ENCODE measurements at regions not wholly inside any gene's neighbourhood (a gene's known extent, or its start where the extent isn't known, plus 50 kb on each side); places are given as distances from the start of the nearest gene placed in this dataset.

GRCh38 chr18:61064911-61065310, 268.3 kb upstream of the CDH20 start:
- H3K4me3 Mint-ChIP-seq = no peak overlapping the region
- no peak overlapping the region for H3K4me2 ChIP-seq (replicated peaks; ENCODE audit: extremely low read depth, low read length, poor library complexity, severe bottlenecking)
- no peaks in the 10 kb centered on the region for H3K9me3 ChIP-seq (replicated peaks in 1 of 2; ENCODE audit: control insufficient read depth in 1 of 2, insufficient read depth in 1 of 2, low read length in 2 of 2)
- TF ChIP-seq, protein P1, sequence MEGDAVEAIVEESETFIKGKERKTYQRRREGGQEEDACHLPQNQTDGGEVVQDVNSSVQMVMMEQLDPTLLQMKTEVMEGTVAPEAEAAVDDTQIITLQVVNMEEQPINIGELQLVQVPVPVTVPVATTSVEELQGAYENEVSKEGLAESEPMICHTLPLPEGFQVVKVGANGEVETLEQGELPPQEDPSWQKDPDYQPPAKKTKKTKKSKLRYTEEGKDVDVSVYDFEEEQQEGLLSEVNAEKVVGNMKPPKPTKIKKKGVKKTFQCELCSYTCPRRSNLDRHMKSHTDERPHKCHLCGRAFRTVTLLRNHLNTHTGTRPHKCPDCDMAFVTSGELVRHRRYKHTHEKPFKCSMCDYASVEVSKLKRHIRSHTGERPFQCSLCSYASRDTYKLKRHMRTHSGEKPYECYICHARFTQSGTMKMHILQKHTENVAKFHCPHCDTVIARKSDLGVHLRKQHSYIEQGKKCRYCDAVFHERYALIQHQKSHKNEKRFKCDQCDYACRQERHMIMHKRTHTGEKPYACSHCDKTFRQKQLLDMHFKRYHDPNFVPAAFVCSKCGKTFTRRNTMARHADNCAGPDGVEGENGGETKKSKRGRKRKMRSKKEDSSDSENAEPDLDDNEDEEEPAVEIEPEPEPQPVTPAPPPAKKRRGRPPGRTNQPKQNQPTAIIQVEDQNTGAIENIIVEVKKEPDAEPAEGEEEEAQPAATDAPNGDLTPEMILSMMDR (IDR thresholded peaks at IDR 0.05) = no peak
- no peak for DNase-seq
- H3K79me2 ChIP-seq (ENCODE audit: insufficient read depth, low read length) = no peaks in the 10 kb centered on the region
- no peak overlapping the region for H3K27ac Mint-ChIP-seq
- H3K4me1 Mint-ChIP-seq = no peaks in the 10 kb centered on the region
- no peaks in the 10 kb centered on the region for H3K27me3 Mint-ChIP-seq (ENCODE audit: low read depth in 3 of 3)
- no peaks in the 10 kb centered on the region for H3K36me3 ChIP-seq (replicated peaks in 1 of 2; ENCODE audit: control insufficient read depth in 1 of 2, insufficient read depth in 2 of 2, low read length in 2 of 2)
- H2AFZ ChIP-seq (ENCODE audit: insufficient read depth, low read depth, low read length, poor library complexity, severe bottlenecking) = no peak overlapping the region
- H3K9me3 Mint-ChIP-seq = peaks cover 0 to 3% (median 0%) of the 10 kb centered on the region in 7 donors
- no peaks in the 10 kb centered on the region for H3K4me1 ChIP-seq (ENCODE audit: control insufficient read depth in 1 of 2, insufficient read depth in 2 of 2, low read length in 2 of 2)
- H3K36me3 Mint-ChIP-seq = no peaks in the 10 kb centered on the region
- intact Hi-C loops (cut with micrococcal nuclease) = no loop called here
- H3K9ac ChIP-seq (ENCODE audit: insufficient read depth, low read length, poor library complexity, severe bottlenecking) = no peak overlapping the region
- H3K4me3 ChIP-seq (replicated peaks in 1 of 3; ENCODE audit: low read depth in 2 of 3, low read length in 3 of 3) = no peak overlapping the region
- no peak overlapping the region for H3K27ac ChIP-seq (ENCODE audit: low read depth in 1 of 2, low read length in 2 of 2)
- no peaks in the 10 kb centered on the region for H4K20me1 ChIP-seq (ENCODE audit: insufficient read depth, low read length)
- no peaks in the 10 kb centered on the region for H3K27me3 ChIP-seq (ENCODE audit: control insufficient read depth in 2 of 2, insufficient read depth in 2 of 2, low read length in 2 of 2)

GRCh38 chr18:61076986-61077385, 256.2 kb upstream of the CDH20 start:
- Histone ChIP-seq H3K4me1 (ENCODE audit: control insufficient read depth in 1 of 2, insufficient read depth in 2 of 2, low read length in 2 of 2) (no peaks in the 10 kb centered on the region), H3K79me2 (ENCODE audit: insufficient read depth, low read length) (no peaks in the 10 kb centered on the region), H3K9me3 (replicated peaks in 1 of 2; ENCODE audit: control insufficient read depth in 1 of 2, insufficient read depth in 1 of 2, low read length in 2 of 2) (no peaks in the 10 kb centered on the region), H2AFZ (ENCODE audit: insufficient read depth, low read depth, low read length, poor library complexity, severe bottlenecking) (no peak overlapping the region), H3K36me3 (replicated peaks in 1 of 2; ENCODE audit: control insufficient read depth in 1 of 2, insufficient read depth in 2 of 2, low read length in 2 of 2) (no peaks in the 10 kb centered on the region), H4K20me1 (ENCODE audit: insufficient read depth, low read length) (no peaks in the 10 kb centered on the region), H3K4me3 (replicated peaks in 1 of 3; ENCODE audit: low read depth in 2 of 3, low read length in 3 of 3) (no peak overlapping the region), H3K27ac (ENCODE audit: low read depth in 1 of 2, low read length in 2 of 2) (no peak overlapping the region), H3K9ac (ENCODE audit: insufficient read depth, low read length, poor library complexity, severe bottlenecking) (no peak overlapping the region), H3K27me3 (ENCODE audit: control insufficient read depth in 2 of 2, insufficient read depth in 2 of 2, low read length in 2 of 2) (no peaks in the 10 kb centered on the region), H3K4me2 (replicated peaks; ENCODE audit: extremely low read depth, low read length, poor library complexity, severe bottlenecking) (no peak overlapping the region)
- Mint-ChIP-seq H3K36me3 (no peaks in the 10 kb centered on the region), H3K27ac (no peak overlapping the region), H3K4me1 (no peaks in the 10 kb centered on the region), H3K4me3 (no peak overlapping the region), H3K9me3 (peaks cover 0 to 5% (median 2%) of the 10 kb centered on the region in 7 donors), H3K27me3 (ENCODE audit: low read depth in 3 of 3) (peaks cover 0 to 4% (median 0%) of the 10 kb centered on the region in 3 donors)
- intact Hi-C loops (cut with micrococcal nuclease) = no loop called here
- TF ChIP-seq, protein P1 (IDR thresholded peaks at IDR 0.05) = no peak
- no CpG with 5 or more reads among the region's 2 CpGs for WGBS (ENCODE audit: insufficient coverage)
- no peak for DNase-seq
